ENCODE measurements at regions not wholly inside any gene's neighbourhood (a gene's known extent, or its start where the extent isn't known, plus 50 kb on each side); places are given as distances from the start of the nearest gene placed in this dataset.

DNA sequence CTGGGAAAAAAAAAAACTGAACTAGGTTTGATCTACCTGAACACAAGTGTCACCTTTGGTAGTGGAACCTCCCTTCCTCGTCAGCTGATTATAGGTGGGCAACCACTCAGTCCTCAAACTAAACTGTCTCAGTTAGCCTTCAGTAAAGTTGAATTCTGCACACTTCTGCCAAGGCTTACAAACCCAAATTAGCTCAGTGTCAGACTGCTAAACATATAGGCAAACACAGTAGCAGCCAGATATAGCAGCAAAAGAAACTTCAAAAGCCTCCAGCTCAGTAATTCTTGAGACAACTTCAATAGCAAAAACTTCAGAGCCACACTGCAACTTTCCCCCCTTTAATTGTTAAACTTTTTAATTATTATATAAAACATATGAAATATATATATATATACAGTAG is 956.9 kb downstream of the XPNPEP1 start:
- H3K27me3 ChIP-seq (ENCODE audit: insufficient read depth, low read depth, low read length), result no peaks in the 10 kb centered on the region
- H4K20me1 ChIP-seq (ENCODE audit: insufficient read depth), result no peaks in the 10 kb centered on the region
- H3K4me3 ChIP-seq (ENCODE audit: low read length), result no peak overlapping the region
- no peaks in the 10 kb centered on the region for H3F3A ChIP-seq (ENCODE audit: insufficient read depth, low read length, poor library complexity, severe bottlenecking)
- H3K79me2 ChIP-seq (replicated peaks; ENCODE audit: insufficient read depth, low read length), result no peaks in the 10 kb centered on the region
- H3K9me2 ChIP-seq (ENCODE audit: insufficient read depth, low read length), result no peaks in the 10 kb centered on the region
- no peak overlapping the region for H3K4me2 ChIP-seq (ENCODE audit: low read length)
- no peak overlapping the region for H3K9ac ChIP-seq (ENCODE audit: low read length)
- TF ChIP-seq EP300 (conservative IDR thresholded peaks at IDR 0.05; ENCODE audit: poor library complexity, severe bottlenecking) (no peak), TAF1 (IDR thresholded peaks at IDR 0.05; ENCODE audit: low read depth) (no peak), EZH2 (IDR thresholded peaks at IDR 0.05; ENCODE audit: borderline replicate concordance, insufficient read depth, low read length, poor library complexity, severe bottlenecking) (no peak), POLR2AphosphoS5 (IDR thresholded peaks at IDR 0.05) (no peak)
- TF ChIP-seq, protein P1, sequence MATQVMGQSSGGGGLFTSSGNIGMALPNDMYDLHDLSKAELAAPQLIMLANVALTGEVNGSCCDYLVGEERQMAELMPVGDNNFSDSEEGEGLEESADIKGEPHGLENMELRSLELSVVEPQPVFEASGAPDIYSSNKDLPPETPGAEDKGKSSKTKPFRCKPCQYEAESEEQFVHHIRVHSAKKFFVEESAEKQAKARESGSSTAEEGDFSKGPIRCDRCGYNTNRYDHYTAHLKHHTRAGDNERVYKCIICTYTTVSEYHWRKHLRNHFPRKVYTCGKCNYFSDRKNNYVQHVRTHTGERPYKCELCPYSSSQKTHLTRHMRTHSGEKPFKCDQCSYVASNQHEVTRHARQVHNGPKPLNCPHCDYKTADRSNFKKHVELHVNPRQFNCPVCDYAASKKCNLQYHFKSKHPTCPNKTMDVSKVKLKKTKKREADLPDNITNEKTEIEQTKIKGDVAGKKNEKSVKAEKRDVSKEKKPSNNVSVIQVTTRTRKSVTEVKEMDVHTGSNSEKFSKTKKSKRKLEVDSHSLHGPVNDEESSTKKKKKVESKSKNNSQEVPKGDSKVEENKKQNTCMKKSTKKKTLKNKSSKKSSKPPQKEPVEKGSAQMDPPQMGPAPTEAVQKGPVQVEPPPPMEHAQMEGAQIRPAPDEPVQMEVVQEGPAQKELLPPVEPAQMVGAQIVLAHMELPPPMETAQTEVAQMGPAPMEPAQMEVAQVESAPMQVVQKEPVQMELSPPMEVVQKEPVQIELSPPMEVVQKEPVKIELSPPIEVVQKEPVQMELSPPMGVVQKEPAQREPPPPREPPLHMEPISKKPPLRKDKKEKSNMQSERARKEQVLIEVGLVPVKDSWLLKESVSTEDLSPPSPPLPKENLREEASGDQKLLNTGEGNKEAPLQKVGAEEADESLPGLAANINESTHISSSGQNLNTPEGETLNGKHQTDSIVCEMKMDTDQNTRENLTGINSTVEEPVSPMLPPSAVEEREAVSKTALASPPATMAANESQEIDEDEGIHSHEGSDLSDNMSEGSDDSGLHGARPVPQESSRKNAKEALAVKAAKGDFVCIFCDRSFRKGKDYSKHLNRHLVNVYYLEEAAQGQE (IDR thresholded peaks at IDR 0.05; ENCODE audit: borderline replicate concordance), result no peak
- no peaks in the 10 kb centered on the region for H3K36me3 ChIP-seq (ENCODE audit: insufficient read depth, low read length)
- no peaks in the 10 kb centered on the region for H3K9me3 ChIP-seq (ENCODE audit: low read length)
- no peak overlapping the region for H2AFZ ChIP-seq (ENCODE audit: low read depth, low read length)
- H3K27ac ChIP-seq (ENCODE audit: low read length), result no peak overlapping the region

DNA sequence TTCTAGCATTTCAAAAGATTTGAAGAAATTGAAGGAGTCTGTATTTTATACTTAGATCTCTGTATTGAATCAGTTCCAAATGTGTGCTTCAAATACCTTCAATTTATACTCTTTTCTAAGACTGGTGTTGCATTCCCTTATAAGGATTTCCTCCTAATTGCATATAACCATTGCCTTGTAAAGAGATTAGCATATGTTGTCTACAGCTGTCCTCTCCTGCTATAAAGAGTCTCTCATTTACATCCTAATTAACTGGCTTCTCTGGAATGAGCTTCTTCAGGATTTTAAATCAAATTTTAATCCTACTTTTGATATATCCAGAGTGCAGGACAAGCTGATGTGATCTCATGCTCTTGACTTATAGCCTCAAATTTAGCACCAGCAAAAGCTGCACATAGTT is 957.3 kb downstream of the XPNPEP1 start:
- Histone ChIP-seq H3K4me3 (ENCODE audit: low read length) (no peak overlapping the region), H3K9ac (ENCODE audit: low read length) (no peak overlapping the region), H3F3A (ENCODE audit: insufficient read depth, low read length, poor library complexity, severe bottlenecking) (no peaks in the 10 kb centered on the region), H3K27ac (ENCODE audit: low read length) (no peak overlapping the region), H3K9me3 (ENCODE audit: low read length) (no peaks in the 10 kb centered on the region), H3K36me3 (ENCODE audit: insufficient read depth, low read length) (no peaks in the 10 kb centered on the region), H2AFZ (ENCODE audit: low read depth, low read length) (no peak overlapping the region), H3K79me2 (replicated peaks; ENCODE audit: insufficient read depth, low read length) (no peaks in the 10 kb centered on the region), H3K9me2 (ENCODE audit: insufficient read depth, low read length) (no peaks in the 10 kb centered on the region), H3K27me3 (ENCODE audit: insufficient read depth, low read depth, low read length) (no peaks in the 10 kb centered on the region), H3K4me2 (ENCODE audit: low read length) (no peak overlapping the region), H4K20me1 (ENCODE audit: insufficient read depth) (no peaks in the 10 kb centered on the region)
- TF ChIP-seq CTCF (IDR thresholded peaks at IDR 0.05; ENCODE audit: poor library complexity, severe bottlenecking) (no peak), MXI1 (conservative IDR thresholded peaks at IDR 0.05; ENCODE audit: poor library complexity, severe bottlenecking) (no peak), POLR2AphosphoS5 (IDR thresholded peaks at IDR 0.05) (no peak), TAF1 (IDR thresholded peaks at IDR 0.05; ENCODE audit: low read depth) (no peak), SMC3 (conservative IDR thresholded peaks at IDR 0.05; ENCODE audit: poor library complexity) (no peak)
- TF ChIP-seq, protein P1 (IDR thresholded peaks at IDR 0.05; ENCODE audit: borderline replicate concordance), result no peak
